Upper lobe of left lung (tissue), 4 donors: ENCODE measurements at regions not wholly inside any gene's neighbourhood (a gene's known extent, or its start where the extent isn't known, plus 50 kb on each side); places are given as distances from the start of the nearest gene placed in this dataset.

ENCODE experiments used
- CTCF ChIP-seq, 6 experiments: fragments of 450-650 bp in 4 of 6; fragments of 200-600 bp in 2 of 6; sonication (generic) in 2 of 6; IDR thresholded peaks; one replicate each; pipeline ENCODE4 v1.5.1; 2016 to 2019; ENCODE audit warnings: antibody characterized with exemption in 6 of 6
- POLR2A ChIP-seq, 4 donors: fragments of 450-650 bp; IDR thresholded peaks; one replicate each; pipeline ENCODE4 v1.5.1; 2016 to 2017; ENCODE audit warnings: antibody characterized with exemption in 4 of 4, mild to moderate bottlenecking in 2 of 4

GRCh38 chr3:180093535-180093934, 56.8 kb upstream of the PEX5L start:
- TF ChIP-seq CTCF (IDR thresholded peaks at IDR 0.05): no peak
- TF ChIP-seq POLR2A (IDR thresholded peaks at IDR 0.05): no peak
